Activated naive CD8-positive, alpha-beta T cell treated with anti-CD3 and anti-CD28 coated beads for 36 hours (primary cell): ENCODE measurements at regions not wholly inside any gene's neighbourhood (a gene's known extent, or its start where the extent isn't known, plus 50 kb on each side); places are given as distances from the start of the nearest gene placed in this dataset.

Experiments used
- DNase-seq: peaks from one replicate; pipeline ENCODE4 v3.0.0; 2021
- H3K27ac Mint-ChIP-seq: one replicate; pipeline ENCODE4 v1.8.0; 2022; ENCODE audit warnings: mild to moderate bottlenecking, moderate library complexity, mixed read lengths
- H3K27me3 Mint-ChIP-seq: one replicate; pipeline ENCODE4 v1.8.0; 2022; ENCODE audit warnings: mild to moderate bottlenecking, mixed read lengths
- H3K36me3 Mint-ChIP-seq: one replicate; pipeline ENCODE4 v1.8.0; 2021; ENCODE audit warnings: mild to moderate bottlenecking, mixed read lengths
- H3K4me1 Mint-ChIP-seq: one replicate; pipeline ENCODE4 v1.8.0; 2021; ENCODE audit warnings: mixed read lengths
- H3K4me3 Mint-ChIP-seq: one replicate; pipeline ENCODE4 v1.8.0; 2022; ENCODE audit warnings: mild to moderate bottlenecking, moderate library complexity, mixed read lengths
- H3K9me3 Mint-ChIP-seq: one replicate; pipeline ENCODE4 v1.8.0; 2022; ENCODE audit warnings: mixed read lengths

DNA sequence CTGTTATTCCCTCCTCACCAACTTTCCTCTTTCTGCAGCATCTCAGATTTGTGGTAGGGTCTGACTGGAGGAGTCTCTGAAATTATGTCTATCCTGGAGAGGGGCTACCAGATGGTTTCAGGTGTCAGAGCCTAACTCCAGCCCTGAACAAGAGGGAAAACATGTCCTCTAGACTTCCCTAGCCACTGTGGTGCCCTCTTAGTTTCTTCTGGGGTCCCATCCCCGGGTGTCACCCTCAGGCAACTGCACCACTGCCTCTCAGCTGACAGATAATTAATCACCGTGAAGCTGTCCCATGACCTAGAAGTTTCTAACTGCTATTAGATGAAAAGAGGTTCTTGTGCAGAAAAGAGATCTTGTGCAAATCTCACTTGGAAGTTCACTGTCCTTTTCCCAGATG is 95.1 kb upstream of the CELF4 start:
- Mint-ChIP-seq H3K27ac (no peak overlapping the region), H3K4me3 (no peak overlapping the region), H3K27me3 (no peaks in the 10 kb centered on the region), H3K9me3 (no peaks in the 10 kb centered on the region), H3K4me1 (no peaks in the 10 kb centered on the region), H3K36me3 (no peaks in the 10 kb centered on the region)
- no peak for DNase-seq

DNA sequence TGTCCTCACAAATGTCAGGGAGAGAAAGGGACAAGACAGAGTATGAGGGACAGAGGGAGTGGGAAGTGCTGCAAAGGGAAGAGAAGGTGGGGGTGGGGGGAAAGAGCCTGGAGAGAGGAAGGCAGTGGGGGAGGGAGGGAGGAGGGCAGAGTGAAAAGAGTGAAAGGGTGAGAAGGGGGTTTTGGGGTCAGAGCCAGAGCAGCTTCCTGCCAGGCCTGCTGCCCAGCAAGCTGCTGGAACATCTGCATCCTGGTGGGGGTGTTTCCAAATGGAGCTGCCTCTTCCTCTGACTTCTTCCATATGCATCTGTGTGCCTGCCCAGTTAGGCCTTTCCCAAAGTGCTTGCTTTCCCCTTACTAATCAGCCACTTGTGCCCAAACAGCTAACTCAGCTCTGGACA is 94.3 kb upstream of the CELF4 start:
- DNase-seq: no peak
- no peak overlapping the region for H3K4me3 Mint-ChIP-seq
- H3K36me3 Mint-ChIP-seq: no peaks in the 10 kb centered on the region
- no peak overlapping the region for H3K27ac Mint-ChIP-seq
- H3K9me3 Mint-ChIP-seq: no peaks in the 10 kb centered on the region
- no peaks in the 10 kb centered on the region for H3K4me1 Mint-ChIP-seq
- no peaks in the 10 kb centered on the region for H3K27me3 Mint-ChIP-seq

DNA sequence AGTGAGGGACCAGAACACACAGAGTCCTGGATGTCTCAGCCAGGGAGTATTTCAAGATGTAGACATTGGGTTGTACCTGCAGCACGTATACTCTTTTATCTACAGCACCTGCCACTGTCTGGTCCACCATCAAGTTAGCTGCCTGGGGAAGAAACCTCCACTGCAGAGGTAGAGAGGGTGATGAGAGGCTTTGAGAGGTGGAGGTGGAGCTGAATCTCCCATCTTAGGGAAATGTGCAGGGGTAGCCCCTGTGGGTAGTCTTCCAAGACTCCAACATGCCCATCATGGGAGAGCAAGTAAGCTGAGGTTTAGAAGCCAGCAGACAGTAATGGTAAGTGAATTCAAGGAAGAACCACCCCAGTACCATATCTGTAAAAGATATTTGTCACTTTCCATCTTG is 93.3 kb upstream of the CELF4 start:
- Mint-ChIP-seq H3K4me3 (no peak overlapping the region), H3K27ac (no peak overlapping the region), H3K9me3 (peaks cover 2% of the 10 kb centered on the region), H3K36me3 (no peaks in the 10 kb centered on the region), H3K27me3 (no peaks in the 10 kb centered on the region), H3K4me1 (no peaks in the 10 kb centered on the region)
- DNase-seq: no peak

DNA sequence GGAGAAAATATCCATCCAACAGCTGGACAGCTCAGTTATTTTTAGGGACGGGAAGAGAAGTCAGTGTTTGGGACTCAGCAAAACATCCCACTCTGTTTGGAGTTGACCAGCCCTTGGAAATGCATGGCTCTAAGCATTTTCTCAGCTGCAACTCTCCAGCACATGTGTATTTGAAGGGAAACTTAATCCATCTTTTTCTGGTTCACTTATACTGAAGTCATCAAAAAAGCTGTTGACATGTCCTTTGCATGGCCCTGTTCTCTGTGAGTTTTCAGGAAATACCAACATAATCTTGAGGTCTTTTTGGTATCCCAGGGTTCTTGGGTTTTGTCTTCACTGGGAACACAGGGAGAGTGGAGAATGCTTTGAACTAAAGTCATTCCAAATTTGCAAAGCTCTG is 91.9 kb upstream of the CELF4 start:
- Mint-ChIP-seq H3K4me3 (no peak overlapping the region), H3K4me1 (no peaks in the 10 kb centered on the region), H3K36me3 (no peaks in the 10 kb centered on the region), H3K9me3 (peaks cover 2% of the 10 kb centered on the region), H3K27me3 (no peaks in the 10 kb centered on the region), H3K27ac (no peak overlapping the region)
- no peak for DNase-seq

DNA sequence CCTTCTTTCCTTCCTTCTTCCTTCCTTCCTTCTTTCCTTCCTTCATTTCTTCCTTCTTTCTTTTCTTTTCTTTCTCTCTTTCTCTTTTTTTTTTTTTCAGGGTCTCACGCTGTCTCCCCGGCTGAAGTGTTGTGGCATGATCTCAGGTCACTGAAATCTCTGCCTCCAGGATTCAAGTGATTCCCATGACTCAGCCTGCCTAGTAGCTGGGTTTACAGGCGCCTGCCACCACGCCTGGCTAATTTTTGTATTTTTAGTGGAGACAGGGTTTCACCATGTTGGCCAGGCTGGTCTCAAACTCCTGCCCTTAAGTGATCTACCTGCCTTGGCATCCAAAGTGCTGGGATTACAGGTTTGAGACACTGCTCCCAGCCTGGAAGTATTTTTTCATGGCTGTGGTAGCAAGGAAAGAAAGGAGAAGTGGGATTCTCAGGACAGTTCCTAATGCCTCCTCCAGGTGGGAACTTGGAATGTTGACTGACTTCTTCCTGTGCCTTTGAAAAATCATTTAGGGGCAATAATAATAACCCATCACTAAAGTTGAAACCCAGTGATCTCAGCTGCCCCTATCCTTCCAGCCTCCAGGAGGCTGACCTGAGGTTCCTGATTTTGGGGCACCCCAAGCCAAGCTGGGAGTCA is 89.3 kb upstream of the CELF4 start:
- DNase-seq: no peak
- no peaks in the 10 kb centered on the region for H3K4me1 Mint-ChIP-seq

DNA sequence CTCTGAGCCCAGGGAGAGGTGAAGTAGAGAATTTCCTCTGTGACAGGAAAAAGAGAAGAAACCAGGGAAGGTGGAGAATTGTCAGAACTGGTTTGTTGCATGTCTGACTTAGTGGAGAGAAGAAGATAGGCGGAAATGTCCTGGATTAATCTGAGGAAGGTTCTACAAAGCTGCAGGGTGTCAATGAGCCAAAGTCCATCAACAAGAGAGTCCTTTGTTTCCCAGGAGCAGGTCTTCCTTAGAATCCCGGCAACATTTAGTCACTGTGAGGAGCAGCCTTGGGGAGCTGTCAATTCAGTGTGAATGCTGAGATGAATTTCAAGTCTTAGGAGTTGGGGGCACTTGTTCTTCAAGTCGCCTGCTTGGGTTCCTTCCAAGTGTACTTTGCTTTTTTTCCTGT is 88.4 kb upstream of the CELF4 start:
- Mint-ChIP-seq H3K4me1 (no peaks in the 10 kb centered on the region), H3K36me3 (no peaks in the 10 kb centered on the region), H3K27ac (no peak overlapping the region), H3K9me3 (peaks cover 10% of the 10 kb centered on the region), H3K4me3 (no peak overlapping the region), H3K27me3 (no peaks in the 10 kb centered on the region)
- DNase-seq: no peak

More for the DNA sequence above, 89.3 kb upstream of the CELF4 start:
- no peak overlapping the region for H3K4me3 Mint-ChIP-seq
- no peaks in the 10 kb centered on the region for H3K27me3 Mint-ChIP-seq
- no peaks in the 10 kb centered on the region for H3K36me3 Mint-ChIP-seq
- peaks cover 6% of the 10 kb centered on the region for H3K9me3 Mint-ChIP-seq
- H3K27ac Mint-ChIP-seq: no peak overlapping the region

DNA sequence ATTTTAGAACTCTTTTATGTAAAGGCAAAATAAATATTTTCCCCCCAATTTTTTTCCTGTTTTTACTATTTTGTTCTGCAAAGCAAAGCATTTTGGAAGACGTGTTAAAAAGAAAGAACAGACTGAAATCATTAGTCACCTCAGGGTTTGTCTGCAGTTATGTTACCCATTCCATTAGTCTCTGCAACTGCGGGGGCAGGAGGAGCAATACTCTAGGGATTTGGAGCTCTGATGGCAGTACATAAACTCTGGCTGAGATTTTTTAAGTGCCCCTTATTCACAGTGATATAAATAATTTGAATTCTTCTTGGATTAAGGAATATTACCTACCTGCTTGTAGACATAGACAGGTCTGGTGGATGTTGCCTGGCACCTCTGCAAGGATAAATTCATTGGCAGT is 88.0 kb upstream of the CELF4 start:
- H3K27me3 Mint-ChIP-seq: no peaks in the 10 kb centered on the region
- H3K4me3 Mint-ChIP-seq: no peak overlapping the region
- H3K9me3 Mint-ChIP-seq: peaks cover 10% of the 10 kb centered on the region
- H3K27ac Mint-ChIP-seq: no peak overlapping the region
- no peaks in the 10 kb centered on the region for H3K36me3 Mint-ChIP-seq
- no peak for DNase-seq
- no peaks in the 10 kb centered on the region for H3K4me1 Mint-ChIP-seq

DNA sequence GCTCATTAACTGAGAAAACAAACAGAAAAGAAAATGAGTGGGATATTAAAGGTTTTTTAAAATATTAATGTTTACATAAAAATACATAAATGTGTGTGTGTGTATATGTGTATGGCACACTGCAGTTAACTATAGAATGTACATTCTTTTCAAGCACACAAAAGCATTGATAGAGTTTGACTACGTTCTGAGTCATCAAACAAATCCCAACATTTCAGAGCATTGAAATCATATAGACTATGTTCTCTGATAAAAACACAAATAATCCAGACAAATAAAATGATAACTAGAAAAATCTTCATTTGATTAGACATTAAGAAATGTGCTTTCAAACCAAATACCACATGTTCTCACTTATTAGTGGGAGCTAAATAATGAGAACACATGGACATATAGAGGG is 84.3 kb upstream of the CELF4 start:
- no peak for DNase-seq
- Mint-ChIP-seq H3K9me3 (peaks cover 25% of the 10 kb centered on the region), H3K4me3 (no peak overlapping the region), H3K27ac (no peak overlapping the region), H3K36me3 (peaks cover 2% of the 10 kb centered on the region), H3K27me3 (peaks cover 3% of the 10 kb centered on the region), H3K4me1 (no peaks in the 10 kb centered on the region)

DNA sequence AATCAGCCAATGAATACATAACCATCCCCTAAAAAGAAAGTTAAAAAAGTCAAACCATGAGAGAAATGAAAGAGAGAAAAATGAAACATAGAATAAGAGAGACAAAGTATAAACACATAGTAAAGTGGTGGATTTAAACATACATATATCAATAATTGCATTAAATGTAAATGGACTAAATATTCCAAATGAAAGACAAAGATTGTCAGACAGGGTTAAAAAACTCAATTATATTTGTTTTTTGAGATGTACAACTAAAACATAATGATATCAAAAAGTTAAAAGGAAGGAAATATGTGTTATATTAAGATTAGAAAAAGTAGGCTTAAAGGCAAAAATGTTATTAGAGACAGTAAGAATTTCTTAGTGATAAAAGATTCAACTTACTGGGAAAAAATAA is 83.8 kb upstream of the CELF4 start:
- no peak overlapping the region for H3K4me3 Mint-ChIP-seq
- no peak overlapping the region for H3K27ac Mint-ChIP-seq

DNA sequence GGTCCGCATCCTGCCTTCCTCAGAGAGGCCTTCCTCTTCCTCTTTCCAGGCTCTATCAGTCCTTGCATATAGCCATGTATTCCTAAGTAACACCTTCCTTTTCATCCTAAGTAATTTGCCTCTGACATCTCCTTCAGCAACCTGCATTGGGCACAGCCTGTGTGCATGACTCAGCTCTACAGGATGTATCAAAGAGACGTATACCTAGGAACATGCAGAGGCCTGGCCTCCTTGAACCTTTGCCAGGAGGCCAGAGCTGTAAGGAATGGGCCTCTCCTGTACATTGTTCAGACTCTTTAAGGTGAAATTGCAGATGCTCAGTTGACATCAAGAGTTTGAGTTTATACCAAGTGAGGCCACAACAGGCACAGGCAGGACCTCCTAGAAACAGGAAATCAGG is 76.0 kb upstream of the CELF4 start:
- Mint-ChIP-seq H3K27ac (no peak overlapping the region), H3K36me3 (no peaks in the 10 kb centered on the region), H3K27me3 (no peaks in the 10 kb centered on the region), H3K4me3 (no peak overlapping the region), H3K4me1 (no peaks in the 10 kb centered on the region), H3K9me3 (peaks cover 15% of the 10 kb centered on the region)
- DNase-seq: no peak

More for the DNA sequence above, 83.8 kb upstream of the CELF4 start:
- H3K4me1 Mint-ChIP-seq: no peaks in the 10 kb centered on the region
- H3K27me3 Mint-ChIP-seq: peaks cover 3% of the 10 kb centered on the region
- no peak for DNase-seq
- peaks cover 25% of the 10 kb centered on the region for H3K9me3 Mint-ChIP-seq
- peaks cover 2% of the 10 kb centered on the region for H3K36me3 Mint-ChIP-seq

DNA sequence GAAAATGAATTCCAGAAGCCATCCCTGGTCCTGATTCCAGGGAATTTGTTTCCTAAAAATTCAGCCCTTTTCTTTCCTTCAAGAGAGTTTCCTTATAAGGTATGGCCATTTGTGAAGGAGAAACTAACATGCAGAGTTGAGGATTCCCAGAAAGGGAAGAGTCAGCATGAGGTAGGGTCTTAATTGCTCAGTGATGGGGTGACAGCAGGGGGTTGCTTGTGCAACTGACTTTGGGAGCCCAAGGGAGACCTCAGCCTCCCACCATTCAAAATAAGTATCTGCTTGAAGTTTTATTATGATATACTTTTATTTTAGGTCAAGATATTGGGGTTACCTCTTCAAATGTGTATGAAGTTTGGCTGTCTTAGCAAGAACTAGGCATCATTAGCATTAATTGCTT is 74.9 kb upstream of the CELF4 start:
- Mint-ChIP-seq H3K9me3 (peaks cover 12% of the 10 kb centered on the region), H3K36me3 (no peaks in the 10 kb centered on the region), H3K4me1 (no peaks in the 10 kb centered on the region), H3K4me3 (no peak overlapping the region), H3K27me3 (no peaks in the 10 kb centered on the region), H3K27ac (no peak overlapping the region)
- no peak for DNase-seq

DNA sequence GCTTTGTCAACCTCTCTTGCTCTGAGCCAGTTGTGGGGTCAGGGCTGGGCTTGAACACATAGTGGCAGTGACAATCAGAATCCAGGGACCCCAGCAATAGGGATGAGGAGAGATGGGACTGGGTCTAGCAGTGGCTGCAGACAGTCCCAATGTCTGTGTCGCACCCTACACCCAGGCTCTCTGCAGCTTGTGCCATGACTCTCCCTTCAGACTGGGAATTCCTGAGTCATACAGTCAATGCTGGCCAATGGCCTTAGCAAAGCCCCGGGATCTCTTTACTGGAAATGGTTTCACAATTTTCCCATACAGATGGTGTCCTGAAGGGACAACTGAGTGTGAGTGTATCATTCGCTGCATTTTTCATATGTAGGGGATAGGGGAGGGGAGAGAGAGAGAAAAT is 74.2 kb upstream of the CELF4 start:
- no peak overlapping the region for H3K4me3 Mint-ChIP-seq
- H3K36me3 Mint-ChIP-seq: no peaks in the 10 kb centered on the region
- no peak overlapping the region for H3K27ac Mint-ChIP-seq

DNA sequence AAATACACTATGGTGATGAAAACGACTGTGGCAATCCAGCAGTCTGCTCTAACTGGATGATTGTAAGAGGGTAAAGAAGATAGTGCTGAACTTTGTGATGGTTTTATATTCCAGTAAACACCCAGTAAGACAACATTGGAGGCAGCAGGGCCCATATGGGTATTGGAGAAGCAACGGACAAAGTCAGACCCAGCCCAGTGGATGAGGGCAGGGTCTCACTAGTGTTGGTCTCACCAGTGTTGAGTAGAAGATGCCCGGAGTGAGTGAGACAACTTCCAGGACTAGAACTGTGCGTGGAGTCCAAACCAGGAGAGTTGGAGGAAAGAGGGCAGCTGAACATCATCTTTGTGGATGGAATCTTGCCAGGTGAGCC is 71.9 kb upstream of the CELF4 start:
- no peaks in the 10 kb centered on the region for H3K9me3 Mint-ChIP-seq

More for the DNA sequence above, 74.2 kb upstream of the CELF4 start:
- DNase-seq: no peak
- Mint-ChIP-seq H3K27me3 (no peaks in the 10 kb centered on the region), H3K9me3 (peaks cover 8% of the 10 kb centered on the region), H3K4me1 (no peaks in the 10 kb centered on the region)

DNA sequence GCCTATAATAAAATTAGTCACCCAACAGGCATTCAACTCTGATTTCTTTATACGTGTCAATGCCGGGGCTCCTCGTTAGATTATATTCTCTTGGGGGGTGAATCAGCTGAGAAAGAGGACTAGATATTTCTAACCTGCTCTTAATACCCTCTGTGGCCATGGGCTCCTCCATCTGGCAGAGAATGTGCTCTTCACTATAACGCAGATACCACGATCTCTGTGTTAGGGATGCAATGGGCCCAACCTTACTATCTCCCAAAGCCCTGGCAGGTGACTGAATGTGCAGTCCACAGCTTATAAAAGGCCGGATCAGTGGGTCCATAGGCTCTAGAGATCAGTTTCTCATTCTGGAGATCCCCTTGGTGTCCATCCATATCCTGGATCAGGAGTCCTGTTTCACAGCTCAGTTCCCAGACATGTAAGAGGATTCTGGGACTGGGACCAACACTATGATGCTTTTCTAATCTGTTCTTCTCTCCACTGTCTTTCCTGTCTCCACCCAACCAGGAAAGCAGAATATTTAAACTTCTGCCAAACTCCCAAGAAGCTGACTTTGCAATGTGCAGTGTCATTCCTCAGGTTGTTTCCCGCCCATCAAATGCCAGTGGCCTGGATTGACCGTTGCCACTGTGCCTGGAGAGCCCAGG is 71.4 kb upstream of the CELF4 start:
- Mint-ChIP-seq H3K36me3 (no peaks in the 10 kb centered on the region), H3K4me1 (no peaks in the 10 kb centered on the region), H3K9me3 (no peaks in the 10 kb centered on the region), H3K27me3 (no peaks in the 10 kb centered on the region), H3K4me3 (no peak overlapping the region), H3K27ac (no peak overlapping the region)
- no peak for DNase-seq

More for the DNA sequence above, 71.9 kb upstream of the CELF4 start:
- Mint-ChIP-seq H3K36me3 (no peaks in the 10 kb centered on the region), H3K27me3 (no peaks in the 10 kb centered on the region), H3K4me3 (no peak overlapping the region), H3K4me1 (no peaks in the 10 kb centered on the region), H3K27ac (no peak overlapping the region)
- DNase-seq: no peak

DNA sequence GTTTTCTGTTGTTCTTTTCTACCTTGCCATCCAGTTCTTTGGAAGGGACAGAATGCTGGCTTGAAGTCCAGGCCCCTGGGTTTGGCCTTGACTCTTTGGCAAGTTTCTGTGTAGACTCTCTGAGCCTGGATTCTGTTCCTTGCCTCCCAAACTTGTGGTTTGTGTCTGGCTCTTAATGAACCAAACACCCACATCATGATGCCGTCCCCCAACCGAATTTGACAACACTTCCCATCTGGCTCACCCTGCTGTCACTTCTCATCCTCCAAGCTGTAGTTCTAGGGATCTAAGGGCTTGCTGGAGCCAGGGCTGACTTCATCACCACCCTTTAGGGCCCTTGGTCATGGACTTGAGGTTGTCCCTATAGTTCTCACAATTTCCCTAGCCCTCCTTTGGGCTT is 68.9 kb upstream of the CELF4 start:
- H3K27me3 Mint-ChIP-seq: no peaks in the 10 kb centered on the region
- no peaks in the 10 kb centered on the region for H3K36me3 Mint-ChIP-seq
- no peaks in the 10 kb centered on the region for H3K9me3 Mint-ChIP-seq

DNA sequence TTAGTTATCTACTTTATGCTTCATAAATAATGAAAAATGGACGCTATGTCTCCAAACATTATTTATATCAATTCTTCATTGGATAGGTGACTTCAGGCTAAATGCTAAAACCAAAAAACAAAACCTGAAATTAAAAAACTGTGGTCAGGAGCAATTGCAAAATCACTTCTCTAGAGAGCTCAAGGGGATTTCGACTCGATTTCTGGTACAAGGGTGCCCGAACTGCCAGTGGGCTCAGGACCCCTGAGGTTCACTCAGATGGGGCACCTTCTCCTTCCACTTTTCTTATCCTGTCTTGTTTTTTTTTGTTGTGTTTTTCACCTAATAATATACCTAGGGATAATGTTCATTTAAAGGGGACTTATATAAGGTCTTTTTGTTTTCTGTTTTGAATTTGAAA is 65.8 kb upstream of the CELF4 start:
- no peak overlapping the region for H3K27ac Mint-ChIP-seq
- H3K4me1 Mint-ChIP-seq: no peaks in the 10 kb centered on the region
- H3K27me3 Mint-ChIP-seq: no peaks in the 10 kb centered on the region
- no peaks in the 10 kb centered on the region for H3K36me3 Mint-ChIP-seq
- no peaks in the 10 kb centered on the region for H3K9me3 Mint-ChIP-seq
- no peak for DNase-seq
- no peak overlapping the region for H3K4me3 Mint-ChIP-seq

More for the DNA sequence above, 68.9 kb upstream of the CELF4 start:
- H3K27ac Mint-ChIP-seq: no peak overlapping the region
- H3K4me3 Mint-ChIP-seq: no peak overlapping the region
- DNase-seq: no peak
- no peaks in the 10 kb centered on the region for H3K4me1 Mint-ChIP-seq
